ENCODE measurements at regions not wholly inside any gene's neighbourhood (a gene's known extent, or its start where the extent isn't known, plus 50 kb on each side); places are given as distances from the start of the nearest gene placed in this dataset.

GRCh38 chr13:112143046-112143752 lies 76.2 kb downstream of the SOX1 start:
- Histone ChIP-seq H3K9ac (replicated peaks in 1 of 4; ENCODE audit: extremely low read depth in 1 of 4, low read depth in 3 of 4, low read length in 3 of 4) (no peak overlapping the region), H2AFZ (ENCODE audit: low read length) (no peak overlapping the region), H2BK15ac (ENCODE audit: low read length) (no peak overlapping the region), H3K4me3 (ENCODE audit: extremely low read depth in 1 of 4, insufficient read depth in 2 of 4, low read depth in 3 of 4, low read length in 4 of 4) (no peak overlapping the region), H4K5ac (ENCODE audit: insufficient read length, low read depth, low read length) (no peak overlapping the region), H2BK5ac (ENCODE audit: low read depth, low read length) (no peak overlapping the region), H3K23me2 (ENCODE audit: low read depth, low read length) (no peaks in the 10 kb centered on the region), H3K4me2 (ENCODE audit: insufficient read depth in 1 of 2, low read depth in 2 of 2, low read length in 2 of 2) (no peak overlapping the region), H3K27ac (ENCODE audit: low read depth, low read length) (no peak overlapping the region), H3K4me1 (replicated peaks in 1 of 4; ENCODE audit: control insufficient read depth in 3 of 4, insufficient read depth in 4 of 4, low read length in 3 of 4) (no peaks in the 10 kb centered on the region), H3K18ac (ENCODE audit: extremely low read depth, low read length) (no peak overlapping the region), H4K20me1 (replicated peaks in 1 of 2; ENCODE audit: control insufficient read depth in 1 of 2, insufficient read depth in 2 of 2, low read length in 2 of 2) (no peaks in the 10 kb centered on the region), H2BK120ac (replicated peaks; ENCODE audit: low read depth, low read length) (no peak overlapping the region), H3K14ac (ENCODE audit: insufficient read length) (no peak overlapping the region), H3K23ac (ENCODE audit: insufficient read length) (no peak overlapping the region), H3K56ac (replicated peaks; ENCODE audit: insufficient read length, low read depth, low read length) (no peak overlapping the region), H2AK5ac (ENCODE audit: low read depth, low read length) (no peak overlapping the region), H3K4ac (replicated peaks; ENCODE audit: insufficient read length, low read depth, low read length) (no peak overlapping the region), H3K79me1 (ENCODE audit: low read depth, low read length) (no peaks in the 10 kb centered on the region), H3K27me3 (replicated peaks in 1 of 4; ENCODE audit: control insufficient read depth in 3 of 4, extremely low read depth in 1 of 4, insufficient read depth in 3 of 4, low read length in 3 of 4) (no peaks in the 10 kb centered on the region), H4K8ac (ENCODE audit: extremely low read depth, insufficient read depth, low read length) (no peak overlapping the region; the same call in 1 of the 2 replicates), H2BK20ac (ENCODE audit: low read length) (no peak overlapping the region), H3K36me3 (ENCODE audit: control insufficient read depth in 2 of 4, insufficient read depth in 4 of 4, low read length in 3 of 4) (no peaks in the 10 kb centered on the region), H3K79me2 (ENCODE audit: control insufficient read depth in 1 of 2, insufficient read depth in 2 of 2, low read length in 2 of 2) (no peaks in the 10 kb centered on the region), H2BK12ac (ENCODE audit: low read depth, low read length) (no peak overlapping the region), H3K9me3 (ENCODE audit: insufficient read depth in 2 of 2, low read depth in 1 of 2, low read length in 1 of 2) (no peaks in the 10 kb centered on the region), H4K91ac (replicated peaks; ENCODE audit: insufficient read length, low read length) (no peak overlapping the region)
- ChIA-PET POLR2A (ENCODE audit: partially characterized antibody) (no interaction called here), CTCF (ENCODE audit: partially characterized antibody) (no interaction called here)
- DNase-seq (ENCODE audit: low read depth in 1 of 2, low spot score in 2 of 2) (no peak), FAIRE-seq (no peak)
- TF ChIP-seq USF2 (IDR thresholded peaks at IDR 0.05; ENCODE audit: low read length) (no peak), SUZ12 (IDR thresholded peaks at IDR 0.05; ENCODE audit: low read length) (no peak), KDM1A (IDR thresholded peaks at IDR 0.05; ENCODE audit: borderline replicate concordance, low read length) (no peak), KDM5A (IDR thresholded peaks at IDR 0.05; ENCODE audit: low read length) (no peak), POU5F1 (IDR thresholded peaks at IDR 0.05; ENCODE audit: low read depth, low read length) (no peak), RFX5 (IDR thresholded peaks at IDR 0.05; ENCODE audit: borderline replicate concordance, low read depth, low read length) (no peak), GABPA (IDR thresholded peaks at IDR 0.05; ENCODE audit: borderline replicate concordance, insufficient read depth, low read length) (no peak), FOSL1 (IDR thresholded peaks at IDR 0.05; ENCODE audit: insufficient read depth, low read depth, low read length) (no peak)
- 93% methylated on average over 13 of the region's 15 CpGs; no CpG with 5 or more reads in 1 of the 2 experiments for whole genome bisulfite sequencing, 2 experiments (ENCODE audit: extremely low coverage in 1 of 2, insufficient coverage in 1 of 2, insufficient read length in 1 of 2, insufficient replicate concordance in 2 of 2, low coverage in 1 of 2, low lambda C conversion rate in 2 of 2, missing lambda C conversion rate in 1 of 2)
